ENCODE measurements at regions not wholly inside any gene's neighbourhood (a gene's known extent, or its start where the extent isn't known, plus 50 kb on each side); places are given as distances from the start of the nearest gene placed in this dataset.
A peak's percentile ranks its signal among the peaks of the same experiment; 100 is the strongest.

DNA sequence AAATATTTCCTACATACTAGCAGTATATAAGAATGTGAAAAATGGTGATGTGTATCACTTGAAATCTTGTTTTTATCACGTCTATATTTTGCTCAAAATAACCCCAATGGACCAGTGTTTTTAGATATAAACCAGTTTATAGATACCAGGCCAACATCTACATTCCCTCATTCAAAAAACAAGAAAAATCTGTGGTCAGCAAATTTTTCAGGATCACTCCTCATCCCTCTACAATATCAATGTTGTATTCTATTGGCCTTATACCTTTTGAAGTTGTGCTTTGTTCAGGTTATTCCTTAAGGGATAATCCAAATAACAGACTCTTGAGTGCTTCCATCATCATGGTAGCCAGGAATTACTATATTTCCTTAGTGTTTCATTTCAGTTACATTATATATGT is 332.9 kb upstream of the ARRDC4 start:
- no peak for DNase-seq (ENCODE audit: low spot score)
- Histone ChIP-seq H3K27ac (no peak overlapping the region), H3K9me3 (no peaks in the 10 kb centered on the region), H3K4me3 (no peak overlapping the region), H3K4me1 (no peaks in the 10 kb centered on the region), H3K27me3 (no peaks in the 10 kb centered on the region), H3K36me3 (no peaks in the 10 kb centered on the region)
- TF ChIP-seq, protein P1, sequence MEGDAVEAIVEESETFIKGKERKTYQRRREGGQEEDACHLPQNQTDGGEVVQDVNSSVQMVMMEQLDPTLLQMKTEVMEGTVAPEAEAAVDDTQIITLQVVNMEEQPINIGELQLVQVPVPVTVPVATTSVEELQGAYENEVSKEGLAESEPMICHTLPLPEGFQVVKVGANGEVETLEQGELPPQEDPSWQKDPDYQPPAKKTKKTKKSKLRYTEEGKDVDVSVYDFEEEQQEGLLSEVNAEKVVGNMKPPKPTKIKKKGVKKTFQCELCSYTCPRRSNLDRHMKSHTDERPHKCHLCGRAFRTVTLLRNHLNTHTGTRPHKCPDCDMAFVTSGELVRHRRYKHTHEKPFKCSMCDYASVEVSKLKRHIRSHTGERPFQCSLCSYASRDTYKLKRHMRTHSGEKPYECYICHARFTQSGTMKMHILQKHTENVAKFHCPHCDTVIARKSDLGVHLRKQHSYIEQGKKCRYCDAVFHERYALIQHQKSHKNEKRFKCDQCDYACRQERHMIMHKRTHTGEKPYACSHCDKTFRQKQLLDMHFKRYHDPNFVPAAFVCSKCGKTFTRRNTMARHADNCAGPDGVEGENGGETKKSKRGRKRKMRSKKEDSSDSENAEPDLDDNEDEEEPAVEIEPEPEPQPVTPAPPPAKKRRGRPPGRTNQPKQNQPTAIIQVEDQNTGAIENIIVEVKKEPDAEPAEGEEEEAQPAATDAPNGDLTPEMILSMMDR (IDR thresholded peaks at IDR 0.05): no peak

DNA sequence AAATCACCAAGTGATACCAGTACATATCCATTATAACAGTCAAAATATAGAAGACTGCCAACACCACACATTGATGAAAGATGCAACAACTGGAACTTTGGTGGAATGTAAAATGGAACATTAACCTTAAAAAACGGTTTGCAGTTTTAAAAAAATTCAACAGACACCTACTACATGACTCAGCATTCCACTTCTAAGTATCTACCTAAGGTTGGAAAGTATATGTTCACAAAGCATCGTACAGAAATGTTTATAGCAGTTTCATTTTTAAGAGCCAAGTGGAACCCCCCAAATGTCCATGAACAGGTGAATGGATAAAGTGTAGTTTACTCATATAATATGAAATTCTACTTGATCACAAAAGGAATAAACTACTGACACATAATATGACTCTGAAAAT is 314.7 kb upstream of the ARRDC4 start:
- H3K27me3 ChIP-seq: no peaks in the 10 kb centered on the region
- no peaks in the 10 kb centered on the region for H3K36me3 ChIP-seq

DNA sequence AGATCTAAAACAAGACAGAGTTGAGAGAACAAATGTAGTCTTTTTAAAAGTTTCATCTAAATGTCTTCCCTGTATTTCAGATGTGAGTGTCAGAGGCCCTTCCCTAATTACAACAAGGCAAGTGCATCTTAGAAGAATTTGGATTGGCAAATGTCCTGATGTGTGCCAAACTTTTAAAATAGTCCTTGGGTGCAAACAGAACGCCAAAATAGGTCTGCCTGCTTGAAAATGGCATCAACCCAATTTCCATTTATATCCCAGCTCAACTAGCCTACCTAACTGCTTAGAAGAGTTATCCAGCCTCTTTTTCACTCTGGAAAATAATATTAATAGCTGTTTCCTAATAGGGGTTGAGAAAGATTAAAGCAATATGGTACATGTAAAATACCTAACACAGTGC is 311.8 kb upstream of the ARRDC4 start:
- no peak for DNase-seq (ENCODE audit: low spot score)

More for the DNA sequence above, 314.7 kb upstream of the ARRDC4 start:
- Histone ChIP-seq H3K27ac (no peak overlapping the region), H3K9me3 (no peaks in the 10 kb centered on the region), H3K4me3 (no peak overlapping the region), H3K4me1 (no peaks in the 10 kb centered on the region)
- TF ChIP-seq, protein P1 (IDR thresholded peaks at IDR 0.05): no peak
- no peak for DNase-seq (ENCODE audit: low spot score)

DNA sequence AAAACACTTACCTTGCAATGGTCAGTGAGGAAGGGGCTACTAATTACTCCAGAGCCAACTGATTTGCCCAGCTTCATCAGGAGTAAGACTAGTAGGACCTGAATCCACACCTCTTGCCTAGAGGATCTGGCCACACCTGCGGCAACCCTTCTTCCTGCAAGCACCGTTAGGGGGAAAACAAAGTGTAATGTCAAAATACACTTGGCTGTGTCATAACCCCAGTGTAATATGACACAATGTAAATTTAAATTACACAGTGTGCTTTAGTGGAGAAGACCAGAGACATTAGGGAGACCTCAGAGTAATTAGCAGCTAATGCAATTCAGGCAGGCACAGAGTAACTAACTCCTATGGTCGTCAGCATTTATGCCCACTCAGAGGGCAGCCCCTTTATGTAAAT is 308.5 kb upstream of the ARRDC4 start:
- no peaks in the 10 kb centered on the region for H3K36me3 ChIP-seq
- H3K9me3 ChIP-seq: no peaks in the 10 kb centered on the region
- no peaks in the 10 kb centered on the region for H3K27me3 ChIP-seq
- H3K27ac ChIP-seq: no peak overlapping the region
- H3K4me1 ChIP-seq: no peaks in the 10 kb centered on the region
- TF ChIP-seq, protein P1 (IDR thresholded peaks at IDR 0.05): no peak
- no peak for DNase-seq (ENCODE audit: low spot score)
- H3K4me3 ChIP-seq: no peak overlapping the region

More for the DNA sequence above, 311.8 kb upstream of the ARRDC4 start:
- no peak overlapping the region for H3K27ac ChIP-seq
- no peaks in the 10 kb centered on the region for H3K36me3 ChIP-seq
- no peaks in the 10 kb centered on the region for H3K27me3 ChIP-seq
- TF ChIP-seq, protein P1 (IDR thresholded peaks at IDR 0.05): no peak
- H3K4me1 ChIP-seq: no peaks in the 10 kb centered on the region
- no peaks in the 10 kb centered on the region for H3K9me3 ChIP-seq
- no peak overlapping the region for H3K4me3 ChIP-seq

DNA sequence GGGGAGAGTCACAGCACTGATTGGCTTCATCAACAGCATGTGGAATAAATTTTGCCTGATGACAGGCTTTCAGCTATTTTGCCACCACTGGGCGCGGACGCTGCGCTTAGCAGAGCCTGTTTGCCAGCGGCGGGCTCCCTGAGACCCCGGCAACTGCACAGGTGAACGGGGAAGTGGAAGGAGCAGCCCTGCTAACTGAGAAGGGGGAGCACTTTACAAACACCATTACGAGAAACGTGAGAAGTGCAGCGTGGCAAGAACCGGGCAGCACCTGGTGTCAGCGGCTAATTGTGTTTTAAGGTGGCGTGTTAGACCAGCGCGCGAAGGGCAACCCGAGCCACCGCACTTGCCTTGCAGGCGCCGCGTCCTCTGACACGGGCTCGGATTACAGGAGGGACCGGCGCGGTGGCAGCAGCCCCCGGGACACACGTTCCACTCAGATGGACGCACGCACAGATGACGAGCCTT is 307.8 kb upstream of the ARRDC4 start:
- H3K27ac ChIP-seq: no peak overlapping the region

DNA sequence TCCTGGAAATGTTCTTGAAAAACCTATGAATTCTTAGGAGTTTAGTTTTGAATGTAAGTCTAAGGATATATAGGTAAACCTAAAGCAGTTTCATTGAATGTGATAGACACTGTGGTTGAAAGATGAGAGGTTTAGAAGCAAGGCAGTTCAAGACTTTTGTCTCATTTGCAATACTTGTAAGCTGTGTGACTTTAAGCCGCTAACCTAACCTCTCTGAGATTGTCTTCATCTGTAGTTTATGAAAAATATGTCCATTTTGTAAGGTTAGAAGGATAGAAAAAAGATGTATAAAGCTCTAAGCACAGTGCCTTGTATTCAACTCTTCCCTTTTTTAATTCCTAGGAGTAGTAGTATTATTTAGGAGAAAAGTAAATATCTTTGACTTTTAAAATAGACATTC is 306.6 kb upstream of the ARRDC4 start:
- DNase-seq (ENCODE audit: low spot score): no peak
- Histone ChIP-seq H3K9me3 (no peaks in the 10 kb centered on the region), H3K4me1 (no peaks in the 10 kb centered on the region), H3K27me3 (no peaks in the 10 kb centered on the region), H3K36me3 (no peaks in the 10 kb centered on the region), H3K4me3 (no peak overlapping the region), H3K27ac (no peak overlapping the region)
- TF ChIP-seq, protein P1 (IDR thresholded peaks at IDR 0.05): no peak

More for the DNA sequence above, 307.8 kb upstream of the ARRDC4 start:
- no peak for DNase-seq (ENCODE audit: low spot score)
- no peaks in the 10 kb centered on the region for H3K27me3 ChIP-seq
- no peaks in the 10 kb centered on the region for H3K4me1 ChIP-seq
- no peaks in the 10 kb centered on the region for H3K36me3 ChIP-seq
- peak overlapping the region; percentile 7 to 30 for H3K4me3 ChIP-seq
- no peaks in the 10 kb centered on the region for H3K9me3 ChIP-seq
- TF ChIP-seq, protein P1 (IDR thresholded peaks at IDR 0.05): no peak
